Stimulated activated CD4-positive, alpha-beta T cell treated with anti-CD3 and anti-CD28 coated beads, TNF-alpha, amount 100 ng/mL, for 4 hours (primary cell): ENCODE measurements at regions not wholly inside any gene's neighbourhood (a gene's known extent, or its start where the extent isn't known, plus 50 kb on each side); places are given as distances from the start of the nearest gene placed in this dataset.

Source experiments
- DNase-seq, 3 experiments: peaks; one replicate each; pipeline ENCODE4 v3.0.0-alpha.2; 2020; ENCODE audit warnings: low read depth in 3 of 3

GRCh38 chr7:25911738-25912607 is 240.0 kb upstream of the NFE2L3 start:
- DNase-seq = no peak

GRCh38 chr7:25913598-25914224 is 238.3 kb upstream of the NFE2L3 start:
- no peak for DNase-seq

DNA sequence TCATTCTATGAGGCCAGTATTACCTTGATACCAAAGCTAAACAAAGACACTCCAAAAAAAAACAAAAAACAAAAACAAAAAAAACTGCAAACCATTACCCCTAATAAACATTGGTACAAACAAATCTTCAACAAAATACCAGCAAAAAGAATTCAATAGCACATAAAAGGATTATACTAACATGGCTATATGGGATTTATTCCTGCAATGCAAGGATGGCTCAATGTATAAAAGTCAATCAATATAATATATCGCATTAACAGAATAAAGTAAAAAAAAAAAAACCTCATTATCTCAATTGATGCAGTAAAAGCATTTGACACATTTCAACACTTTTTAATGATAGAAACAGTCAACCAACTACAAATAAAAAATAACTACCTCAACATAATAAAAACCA is 233.3 kb upstream of the NFE2L3 start:
- no peak for DNase-seq

DNA sequence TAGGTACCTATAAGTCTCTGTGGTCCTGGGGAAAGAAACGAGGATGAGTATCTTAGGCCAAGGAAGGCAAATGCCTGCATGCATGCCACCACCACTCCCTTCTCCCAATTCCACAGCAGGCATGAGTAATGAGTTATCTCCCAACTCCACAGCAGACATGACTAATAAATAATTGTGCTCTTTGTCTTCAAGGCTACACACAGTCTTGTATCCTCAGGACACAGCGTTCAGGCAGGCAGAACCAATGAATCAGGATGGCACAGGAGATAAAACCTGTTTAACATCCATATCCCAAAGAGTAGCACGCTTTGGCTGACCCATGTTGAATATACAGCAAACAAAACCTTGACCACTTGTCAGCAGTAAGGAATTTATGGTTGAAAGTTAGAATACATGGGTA is 229.7 kb upstream of the NFE2L3 start:
- no peak for DNase-seq

DNA sequence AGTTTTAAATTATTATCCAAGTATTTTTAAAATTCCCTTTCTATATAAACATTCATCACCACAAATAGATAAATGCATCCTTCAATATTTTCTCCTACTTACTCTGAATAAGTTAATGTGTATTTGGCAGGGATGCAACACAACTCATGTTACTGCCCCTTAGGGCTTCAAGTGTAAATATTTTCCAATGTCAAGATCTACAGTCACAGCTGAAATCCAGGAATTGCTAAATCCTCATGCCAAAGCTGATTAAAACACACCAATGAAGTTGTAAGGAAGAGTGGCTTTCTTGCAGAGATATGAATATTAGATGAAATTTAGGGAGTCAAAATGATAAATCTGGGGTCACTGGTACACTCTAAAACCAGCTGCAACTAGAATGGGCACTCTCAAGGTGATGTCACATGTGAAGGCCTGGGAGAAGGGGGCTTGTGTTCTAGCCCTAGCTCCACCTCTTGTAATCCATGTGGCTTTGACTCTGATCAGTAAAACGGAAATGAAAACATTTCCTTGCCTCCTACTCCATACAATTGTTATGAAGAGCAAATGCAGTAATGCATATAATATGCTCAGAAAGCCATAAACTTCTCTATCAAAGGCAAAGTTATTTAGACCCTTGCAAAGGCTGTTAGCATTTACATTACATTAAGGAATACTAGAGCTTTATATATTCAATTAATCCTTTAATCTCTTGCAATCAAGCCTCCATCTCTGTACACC is 228.1 kb upstream of the NFE2L3 start:
- DNase-seq = no peak

DNA sequence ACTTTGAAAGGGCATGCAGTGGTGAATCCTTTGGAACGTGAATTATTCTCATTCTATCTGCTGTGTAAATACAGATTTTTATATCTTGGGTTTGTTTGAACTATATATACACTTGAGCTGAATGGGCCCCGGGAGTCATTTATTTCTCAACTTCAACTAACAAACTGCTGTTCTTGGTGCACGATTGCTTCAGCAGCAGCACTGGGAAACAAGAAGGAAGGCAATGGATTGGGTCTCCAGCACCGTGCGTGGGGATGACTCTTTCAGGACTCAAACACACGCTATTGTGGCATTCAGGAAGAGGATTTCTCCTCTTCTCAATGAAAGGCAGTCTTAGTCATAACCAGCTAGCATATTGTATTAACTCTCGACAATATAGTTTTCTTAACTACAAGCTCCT is 226.0 kb upstream of the NFE2L3 start:
- no peak for DNase-seq

DNA sequence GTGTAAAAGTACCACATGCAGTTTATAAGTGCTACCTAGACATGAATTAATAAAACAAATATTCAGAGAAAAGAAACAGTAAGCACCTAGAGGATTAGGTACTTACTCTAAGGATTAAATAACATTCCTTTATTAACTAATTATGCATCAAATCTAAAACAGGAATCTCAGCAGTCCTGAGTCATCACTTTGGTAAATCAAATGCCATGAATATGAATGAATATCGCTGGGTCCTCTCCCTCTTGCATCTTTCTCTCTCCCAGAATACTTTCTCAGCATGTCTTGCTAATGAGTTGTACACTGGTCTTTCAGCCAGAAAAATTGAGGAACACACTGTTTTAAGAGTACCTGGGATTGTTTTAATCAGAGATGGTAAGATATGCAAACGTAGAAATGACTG is 225.5 kb upstream of the NFE2L3 start:
- DNase-seq = no peak

DNA sequence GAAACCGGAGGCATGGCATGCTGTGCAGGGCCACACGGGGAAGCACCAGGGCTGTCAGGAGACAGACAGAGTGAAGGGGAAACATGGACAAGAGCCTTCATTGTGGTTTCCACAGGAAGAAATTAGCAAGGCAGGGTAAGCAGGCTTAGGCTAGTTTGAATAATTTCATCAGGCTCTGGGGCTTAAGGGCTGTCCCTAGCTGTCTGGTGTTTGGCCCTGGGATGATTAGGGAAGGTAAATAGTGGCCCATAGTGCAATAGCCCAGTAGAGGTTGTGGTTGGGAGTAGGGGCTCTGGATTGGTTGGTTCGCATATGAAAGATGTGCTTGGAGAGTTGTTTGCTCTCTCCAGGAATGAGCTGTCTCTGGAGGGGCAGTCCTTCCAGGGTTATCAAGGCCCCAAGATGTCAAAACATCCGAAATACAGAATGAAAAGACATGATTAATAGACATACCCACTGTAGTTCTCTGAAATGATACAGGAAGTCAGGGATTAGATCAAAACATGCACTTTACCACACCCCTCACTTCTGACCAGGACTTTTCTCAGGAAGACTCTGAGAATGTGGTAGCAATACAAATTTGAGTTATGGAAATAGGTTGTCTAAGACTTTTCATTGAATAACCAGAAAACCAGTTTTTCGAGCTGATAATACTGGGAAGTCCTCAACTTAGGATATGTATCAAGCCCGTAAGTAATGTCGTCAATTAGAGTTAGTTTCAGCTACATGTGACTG is 224.9 kb upstream of the NFE2L3 start:
- no peak for DNase-seq

GRCh38 chr7:25927626-25927978 is 224.4 kb upstream of the NFE2L3 start:
- no peak for DNase-seq

GRCh38 chr7:25928549-25929330 is 223.3 kb upstream of the NFE2L3 start:
- no peak for DNase-seq

- DNase-seq = no peak
Observed at GRCh38 chr7:25929448-25929847, 222.6 kb upstream of the NFE2L3 start.

GRCh38 chr7:25930492-25931048 is 221.4 kb upstream of the NFE2L3 start:
- DNase-seq = no peak

DNA sequence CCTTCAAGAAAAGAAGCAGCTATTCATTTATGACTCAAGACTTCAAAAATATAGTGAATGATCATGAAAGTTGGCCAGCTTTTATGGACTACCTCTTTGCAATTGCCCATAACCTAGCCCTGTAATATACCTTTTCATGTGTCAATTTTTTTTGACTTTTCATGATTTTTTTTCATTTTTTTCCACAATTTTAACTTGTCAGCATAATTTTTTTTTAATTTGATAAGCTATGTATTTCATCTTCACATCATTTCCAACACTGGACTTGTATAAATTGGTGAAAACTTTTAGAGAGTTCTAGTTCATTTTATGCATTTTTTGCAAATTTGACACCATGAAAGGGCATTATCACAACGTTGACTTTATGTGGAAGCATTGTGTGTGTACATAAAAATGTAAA is 220.8 kb upstream of the NFE2L3 start:
- DNase-seq = no peak

DNA sequence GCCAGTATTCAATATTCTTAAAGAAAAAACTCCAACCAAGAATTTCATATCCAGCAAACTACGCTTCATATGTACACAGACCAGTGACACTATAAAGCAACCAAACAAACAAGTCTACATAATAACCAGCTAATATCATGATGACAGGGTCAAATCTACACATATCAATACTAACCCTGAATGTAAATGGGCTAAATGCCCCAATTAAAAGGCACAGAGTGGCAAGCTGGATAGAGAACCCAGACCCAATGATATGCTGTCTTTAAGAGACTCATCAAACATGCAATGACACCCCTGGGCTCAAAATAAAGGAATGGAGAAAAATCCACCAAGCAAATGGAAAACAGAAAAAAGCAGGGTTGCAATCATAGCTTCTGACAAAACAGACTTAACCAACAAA is 218.1 kb upstream of the NFE2L3 start:
- DNase-seq = no peak

- no peak for DNase-seq
Observed at GRCh38 chr7:25940086-25940906, 211.7 kb upstream of the NFE2L3 start.

GRCh38 chr7:25944777-25945515 is 207.1 kb upstream of the NFE2L3 start:
- DNase-seq = no peak

GRCh38 chr7:25945608-25946007 is 206.4 kb upstream of the NFE2L3 start:
- no peak for DNase-seq

GRCh38 chr7:25946181-25946580 is 205.8 kb upstream of the NFE2L3 start:
- DNase-seq = no peak
